GM23338 (cell line): ENCODE measurements at regions not wholly inside any gene's neighbourhood (a gene's known extent, or its start where the extent isn't known, plus 50 kb on each side); places are given as distances from the start of the nearest gene placed in this dataset.

Experiments
- ATAC-seq: fragments of 200-7000 bp; cut with Tn5 transposase; 3 replicates; pipeline ENCODE4 v1.9.1; 2020
- DNase-seq: peaks from one replicate; pipeline ENCODE4 v3.0.0-alpha.2; 2015; ENCODE audit warnings: low spot score
- H2AFZ ChIP-seq: fragments of 200-600 bp; sonication (generic); 2 replicates; pipeline ENCODE4 v1.8.0; 2016; ENCODE audit warnings: antibody characterized with exemption, mild to moderate bottlenecking, moderate library complexity
- H3F3A ChIP-seq: fragments of 200-600 bp; sonication (generic); replicated peaks from 2 replicates; pipeline ENCODE4 v1.8.0; 2017; ENCODE audit warnings: antibody characterized with exemption, mixed run types, low read depth
- H3K27ac ChIP-seq: fragments of 200-600 bp; sonication (generic); 2 replicates; pipeline ENCODE4 v1.6.1; 2016; ENCODE audit warnings: low read depth
- H3K27me3 ChIP-seq: fragments of 200-600 bp; sonication (generic); 2 replicates; pipeline ENCODE4 v1.8.0; 2016; ENCODE audit warnings: mild to moderate bottlenecking, mixed run types, moderate library complexity; ENCODE audit not compliant: insufficient read depth
- H3K36me3 ChIP-seq: fragments of 200-600 bp; sonication (generic); 2 replicates; pipeline ENCODE4 v1.8.0; 2016; ENCODE audit warnings: mild to moderate bottlenecking; ENCODE audit not compliant: insufficient read depth
- H3K4me1 ChIP-seq: fragments of 200-600 bp; sonication (generic); 2 replicates; pipeline ENCODE4 v1.8.0; 2016; ENCODE audit warnings: mild to moderate bottlenecking, moderate library complexity; ENCODE audit not compliant: insufficient read depth
- H3K4me2 ChIP-seq: fragments of 200-600 bp; sonication (generic); 2 replicates; pipeline ENCODE4 v1.7.1; 2017; ENCODE audit warnings: mixed run types
- H3K4me3 ChIP-seq: fragments of 200-600 bp; sonication (generic); 2 replicates; pipeline ENCODE4 v1.6.1; 2016; ENCODE audit warnings: mixed run types
- H3K79me2 ChIP-seq: fragments of 200-600 bp; sonication (generic); replicated peaks from 2 replicates; pipeline ENCODE4 v1.8.0; 2017; ENCODE audit warnings: mild to moderate bottlenecking; ENCODE audit not compliant: insufficient read depth
- H3K9me2 ChIP-seq: fragments of 200-600 bp; sonication (generic); 2 replicates; pipeline ENCODE4 v1.8.0; 2017; ENCODE audit not compliant: insufficient read depth
- H4K20me1 ChIP-seq: fragments of 200-600 bp; sonication (generic); replicated peaks from 2 replicates; pipeline ENCODE4 v1.8.0; 2017; ENCODE audit warnings: mild to moderate bottlenecking; ENCODE audit not compliant: insufficient read depth
- H3K27ac Mint-ChIP-seq: 2 replicates; pipeline ENCODE4 v1.8.0; 2020; ENCODE audit warnings: inconsistent platforms, mild to moderate bottlenecking, moderate library complexity, mixed read lengths
- H3K27me3 Mint-ChIP-seq: 3 replicates; pipeline ENCODE4 v1.8.0; 2022; ENCODE audit warnings: low read depth, mild to moderate bottlenecking, moderate library complexity, mixed read lengths, inconsistent platforms; ENCODE audit not compliant: insufficient read depth, poor library complexity
- H3K36me3 Mint-ChIP-seq: 3 replicates; pipeline ENCODE4 v1.8.0; 2021; ENCODE audit warnings: low read depth, mild to moderate bottlenecking, inconsistent platforms, moderate library complexity, mixed read lengths
- H3K4me1 Mint-ChIP-seq: 3 replicates; pipeline ENCODE4 v1.8.0; 2020; ENCODE audit warnings: mild to moderate bottlenecking, inconsistent platforms, mixed read lengths
- H3K4me3 Mint-ChIP-seq: 3 replicates; pipeline ENCODE4 v1.8.0; 2021; ENCODE audit warnings: moderate library complexity, mild to moderate bottlenecking, inconsistent platforms, mixed read lengths
- H3K9me3 Mint-ChIP-seq: 3 replicates; pipeline ENCODE4 v1.8.0; 2020; ENCODE audit warnings: moderate library complexity, mild to moderate bottlenecking, inconsistent platforms, mixed read lengths
- CREB1 ChIP-seq: fragments of 250-450 bp; sonication (Bioruptor Pico); IDR thresholded peaks from 2 replicates; pipeline ENCODE4 v1.5.0; 2020; ENCODE audit warnings: low read depth, mild to moderate bottlenecking, moderate library complexity
- EZH2 ChIP-seq: fragments of 200-600 bp; sonication (generic); IDR thresholded peaks from one replicate; pipeline ENCODE4 v1.8.0; 2017; ENCODE audit warnings: antibody characterized with exemption, mild to moderate bottlenecking, low read depth; ENCODE audit not compliant: unreplicated experiment
- JUNB ChIP-seq: IDR thresholded peaks from one replicate; pipeline ENCODE4 v1.6.1; 2016; ENCODE audit warnings: antibody characterized with exemption; ENCODE audit not compliant: unreplicated experiment
- NANOG ChIP-seq: IDR thresholded peaks from 2 replicates; pipeline ENCODE4 v1.6.1; 2016; ENCODE audit warnings: antibody characterized with exemption, borderline replicate concordance
- POLR2AphosphoS5 ChIP-seq: IDR thresholded peaks from 2 replicates; pipeline ENCODE4 v1.6.1; 2016; ENCODE audit warnings: antibody characterized with exemption, low read depth
- STAT1 ChIP-seq: IDR thresholded peaks from one replicate; pipeline ENCODE4 v1.6.1; 2016; ENCODE audit warnings: antibody characterized with exemption; ENCODE audit not compliant: unreplicated experiment
- ZNF114 ChIP-seq: fragments of 250-450 bp; sonication (Bioruptor Pico); IDR thresholded peaks from 2 replicates; pipeline ENCODE4 v1.5.0; 2020; ENCODE audit warnings: mild to moderate bottlenecking, moderate library complexity
- ZNF331 ChIP-seq: fragments of 250-450 bp; sonication (Bioruptor Pico); IDR thresholded peaks from 2 replicates; pipeline ENCODE4 v1.5.0; 2020; ENCODE audit warnings: low read depth, mild to moderate bottlenecking, moderate library complexity
- TF ChIP-seq, protein P1 (sequence below): fragments of 250-450 bp; sonication (Bioruptor Pico); IDR thresholded peaks from 2 replicates; pipeline ENCODE4 v1.5.0; 2020; ENCODE audit warnings: mild to moderate bottlenecking, moderate library complexity
- TF ChIP-seq, protein P2 (sequence below), 2 experiments: fragments of 200-600 bp in 1 of 2; sonication (generic) in 1 of 2; conservative IDR thresholded peaks; 2 replicates each; pipeline versions ENCODE4 v1.5.1 to v1.6.1; 2016 to 2017; ENCODE audit warnings: antibody characterized with exemption in 2 of 2, low read depth in 2 of 2, mild to moderate bottlenecking in 2 of 2, moderate library complexity in 1 of 2
- TF ChIP-seq, protein P3 (sequence below): IDR thresholded peaks from one replicate; pipeline ENCODE4 v1.6.1; 2018; ENCODE audit warnings: antibody characterized with exemption; ENCODE audit not compliant: unreplicated experiment
- TF ChIP-seq, protein P4 (sequence below): IDR thresholded peaks from 2 replicates; pipeline ENCODE4 v1.6.1; 2016; ENCODE audit warnings: antibody characterized with exemption

DNA sequence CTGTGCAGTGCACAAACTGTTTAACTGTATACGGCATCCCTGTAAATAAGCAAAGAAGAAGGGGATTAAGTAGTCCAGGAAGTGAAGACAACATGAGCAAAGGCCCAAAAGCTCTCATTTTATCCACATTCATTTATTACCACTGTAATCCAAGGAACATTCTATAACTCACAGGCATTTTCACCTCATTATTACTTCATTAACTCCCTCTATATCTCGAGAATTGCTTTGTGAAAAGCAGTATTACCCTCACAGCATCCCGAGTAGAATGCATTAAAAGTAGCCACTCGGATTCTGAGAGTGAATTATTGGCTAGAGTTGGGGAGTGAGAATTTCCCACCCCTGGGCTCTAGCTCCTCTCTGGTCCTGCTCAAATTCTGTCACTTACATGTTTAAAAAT is 51.0 kb upstream of the CHCHD3 start:
- Histone ChIP-seq H3K36me3 (no peaks in the 10 kb centered on the region), H3K27ac (no peak overlapping the region), H3K4me2 (no peak overlapping the region), H3K4me3 (no peak overlapping the region), H3K4me1 (no peaks in the 10 kb centered on the region), H3F3A (no peaks in the 10 kb centered on the region), H4K20me1 (no peaks in the 10 kb centered on the region; the same call in 1 of the 2 replicates), H3K9me2 (peaks cover 13% of the 10 kb centered on the region; the same call in 1 of the 2 replicates), H3K79me2 (no peaks in the 10 kb centered on the region), H3K27me3 (no peaks in the 10 kb centered on the region), H2AFZ (no peak overlapping the region)
- no peaks in the 10 kb centered on the region; the same call in 1 of the 3 replicates for H3K4me1 Mint-ChIP-seq
- DNase-seq (no peak), ATAC-seq (no peak)
- H3K27ac Mint-ChIP-seq, result no peak overlapping the region
- no peaks in the 10 kb centered on the region for H3K36me3 Mint-ChIP-seq
- H3K9me3 Mint-ChIP-seq, result no peaks in the 10 kb centered on the region
- TF ChIP-seq JUNB, result no peak
- TF ChIP-seq CREB1 (CRISPR knock-in tag), result no peak
- TF ChIP-seq, protein P1, sequence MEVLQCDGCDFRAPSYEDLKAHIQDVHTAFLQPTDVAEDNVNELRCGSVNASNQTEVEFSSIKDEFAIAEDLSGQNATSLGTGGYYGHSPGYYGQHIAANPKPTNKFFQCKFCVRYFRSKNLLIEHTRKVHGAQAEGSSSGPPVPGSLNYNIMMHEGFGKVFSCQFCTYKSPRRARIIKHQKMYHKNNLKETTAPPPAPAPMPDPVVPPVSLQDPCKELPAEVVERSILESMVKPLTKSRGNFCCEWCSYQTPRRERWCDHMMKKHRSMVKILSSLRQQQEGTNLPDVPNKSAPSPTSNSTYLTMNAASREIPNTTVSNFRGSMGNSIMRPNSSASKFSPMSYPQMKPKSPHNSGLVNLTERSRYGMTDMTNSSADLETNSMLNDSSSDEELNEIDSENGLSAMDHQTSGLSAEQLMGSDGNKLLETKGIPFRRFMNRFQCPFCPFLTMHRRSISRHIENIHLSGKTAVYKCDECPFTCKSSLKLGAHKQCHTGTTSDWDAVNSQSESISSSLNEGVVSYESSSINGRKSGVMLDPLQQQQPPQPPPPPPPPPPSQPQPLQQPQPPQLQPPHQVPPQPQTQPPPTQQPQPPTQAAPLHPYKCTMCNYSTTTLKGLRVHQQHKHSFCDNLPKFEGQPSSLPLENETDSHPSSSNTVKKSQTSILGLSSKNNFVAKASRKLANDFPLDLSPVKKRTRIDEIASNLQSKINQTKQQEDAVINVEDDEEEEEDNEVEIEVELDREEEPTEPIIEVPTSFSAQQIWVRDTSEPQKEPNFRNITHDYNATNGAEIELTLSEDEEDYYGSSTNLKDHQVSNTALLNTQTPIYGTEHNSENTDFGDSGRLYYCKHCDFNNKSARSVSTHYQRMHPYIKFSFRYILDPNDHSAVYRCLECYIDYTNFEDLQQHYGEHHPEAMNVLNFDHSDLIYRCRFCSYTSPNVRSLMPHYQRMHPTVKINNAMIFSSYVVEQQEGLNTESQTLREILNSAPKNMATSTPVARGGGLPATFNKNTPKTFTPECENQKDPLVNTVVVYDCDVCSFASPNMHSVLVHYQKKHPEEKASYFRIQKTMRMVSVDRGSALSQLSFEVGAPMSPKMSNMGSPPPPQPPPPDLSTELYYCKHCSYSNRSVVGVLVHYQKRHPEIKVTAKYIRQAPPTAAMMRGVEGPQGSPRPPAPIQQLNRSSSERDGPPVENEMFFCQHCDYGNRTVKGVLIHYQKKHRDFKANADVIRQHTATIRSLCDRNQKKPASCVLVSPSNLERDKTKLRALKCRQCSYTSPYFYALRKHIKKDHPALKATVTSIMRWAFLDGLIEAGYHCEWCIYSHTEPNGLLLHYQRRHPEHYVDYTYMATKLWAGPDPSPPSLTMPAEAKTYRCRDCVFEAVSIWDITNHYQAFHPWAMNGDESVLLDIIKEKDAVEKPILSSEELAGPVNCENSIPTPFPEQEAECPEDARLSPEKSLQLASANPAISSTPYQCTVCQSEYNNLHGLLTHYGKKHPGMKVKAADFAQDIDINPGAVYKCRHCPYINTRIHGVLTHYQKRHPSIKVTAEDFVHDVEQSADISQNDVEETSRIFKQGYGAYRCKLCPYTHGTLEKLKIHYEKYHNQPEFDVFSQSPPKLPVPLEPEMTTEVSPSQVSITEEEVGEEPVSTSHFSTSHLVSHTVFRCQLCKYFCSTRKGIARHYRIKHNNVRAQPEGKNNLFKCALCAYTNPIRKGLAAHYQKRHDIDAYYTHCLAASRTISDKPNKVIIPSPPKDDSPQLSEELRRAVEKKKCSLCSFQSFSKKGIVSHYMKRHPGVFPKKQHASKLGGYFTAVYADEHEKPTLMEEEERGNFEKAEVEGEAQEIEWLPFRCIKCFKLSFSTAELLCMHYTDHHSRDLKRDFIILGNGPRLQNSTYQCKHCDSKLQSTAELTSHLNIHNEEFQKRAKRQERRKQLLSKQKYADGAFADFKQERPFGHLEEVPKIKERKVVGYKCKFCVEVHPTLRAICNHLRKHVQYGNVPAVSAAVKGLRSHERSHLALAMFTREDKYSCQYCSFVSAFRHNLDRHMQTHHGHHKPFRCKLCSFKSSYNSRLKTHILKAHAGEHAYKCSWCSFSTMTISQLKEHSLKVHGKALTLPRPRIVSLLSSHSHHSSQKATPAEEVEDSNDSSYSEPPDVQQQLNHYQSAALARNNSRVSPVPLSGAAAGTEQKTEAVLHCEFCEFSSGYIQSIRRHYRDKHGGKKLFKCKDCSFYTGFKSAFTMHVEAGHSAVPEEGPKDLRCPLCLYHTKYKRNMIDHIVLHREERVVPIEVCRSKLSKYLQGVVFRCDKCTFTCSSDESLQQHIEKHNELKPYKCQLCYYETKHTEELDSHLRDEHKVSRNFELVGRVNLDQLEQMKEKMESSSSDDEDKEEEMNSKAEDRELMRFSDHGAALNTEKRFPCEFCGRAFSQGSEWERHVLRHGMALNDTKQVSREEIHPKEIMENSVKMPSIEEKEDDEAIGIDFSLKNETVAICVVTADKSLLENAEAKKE (CRISPR knock-in tag), result no peak
- no peak for TF ChIP-seq POLR2AphosphoS5
- TF ChIP-seq EZH2, result no peak
- TF ChIP-seq, protein P2, sequence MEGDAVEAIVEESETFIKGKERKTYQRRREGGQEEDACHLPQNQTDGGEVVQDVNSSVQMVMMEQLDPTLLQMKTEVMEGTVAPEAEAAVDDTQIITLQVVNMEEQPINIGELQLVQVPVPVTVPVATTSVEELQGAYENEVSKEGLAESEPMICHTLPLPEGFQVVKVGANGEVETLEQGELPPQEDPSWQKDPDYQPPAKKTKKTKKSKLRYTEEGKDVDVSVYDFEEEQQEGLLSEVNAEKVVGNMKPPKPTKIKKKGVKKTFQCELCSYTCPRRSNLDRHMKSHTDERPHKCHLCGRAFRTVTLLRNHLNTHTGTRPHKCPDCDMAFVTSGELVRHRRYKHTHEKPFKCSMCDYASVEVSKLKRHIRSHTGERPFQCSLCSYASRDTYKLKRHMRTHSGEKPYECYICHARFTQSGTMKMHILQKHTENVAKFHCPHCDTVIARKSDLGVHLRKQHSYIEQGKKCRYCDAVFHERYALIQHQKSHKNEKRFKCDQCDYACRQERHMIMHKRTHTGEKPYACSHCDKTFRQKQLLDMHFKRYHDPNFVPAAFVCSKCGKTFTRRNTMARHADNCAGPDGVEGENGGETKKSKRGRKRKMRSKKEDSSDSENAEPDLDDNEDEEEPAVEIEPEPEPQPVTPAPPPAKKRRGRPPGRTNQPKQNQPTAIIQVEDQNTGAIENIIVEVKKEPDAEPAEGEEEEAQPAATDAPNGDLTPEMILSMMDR (conservative IDR thresholded peaks at IDR 0.05; ENCODE audit: low read depth in 2 of 2), result no peak
- TF ChIP-seq ZNF331 (CRISPR knock-in tag), result no peak
- no peak for TF ChIP-seq STAT1
- TF ChIP-seq NANOG, result no peak
- TF ChIP-seq, protein P3, sequence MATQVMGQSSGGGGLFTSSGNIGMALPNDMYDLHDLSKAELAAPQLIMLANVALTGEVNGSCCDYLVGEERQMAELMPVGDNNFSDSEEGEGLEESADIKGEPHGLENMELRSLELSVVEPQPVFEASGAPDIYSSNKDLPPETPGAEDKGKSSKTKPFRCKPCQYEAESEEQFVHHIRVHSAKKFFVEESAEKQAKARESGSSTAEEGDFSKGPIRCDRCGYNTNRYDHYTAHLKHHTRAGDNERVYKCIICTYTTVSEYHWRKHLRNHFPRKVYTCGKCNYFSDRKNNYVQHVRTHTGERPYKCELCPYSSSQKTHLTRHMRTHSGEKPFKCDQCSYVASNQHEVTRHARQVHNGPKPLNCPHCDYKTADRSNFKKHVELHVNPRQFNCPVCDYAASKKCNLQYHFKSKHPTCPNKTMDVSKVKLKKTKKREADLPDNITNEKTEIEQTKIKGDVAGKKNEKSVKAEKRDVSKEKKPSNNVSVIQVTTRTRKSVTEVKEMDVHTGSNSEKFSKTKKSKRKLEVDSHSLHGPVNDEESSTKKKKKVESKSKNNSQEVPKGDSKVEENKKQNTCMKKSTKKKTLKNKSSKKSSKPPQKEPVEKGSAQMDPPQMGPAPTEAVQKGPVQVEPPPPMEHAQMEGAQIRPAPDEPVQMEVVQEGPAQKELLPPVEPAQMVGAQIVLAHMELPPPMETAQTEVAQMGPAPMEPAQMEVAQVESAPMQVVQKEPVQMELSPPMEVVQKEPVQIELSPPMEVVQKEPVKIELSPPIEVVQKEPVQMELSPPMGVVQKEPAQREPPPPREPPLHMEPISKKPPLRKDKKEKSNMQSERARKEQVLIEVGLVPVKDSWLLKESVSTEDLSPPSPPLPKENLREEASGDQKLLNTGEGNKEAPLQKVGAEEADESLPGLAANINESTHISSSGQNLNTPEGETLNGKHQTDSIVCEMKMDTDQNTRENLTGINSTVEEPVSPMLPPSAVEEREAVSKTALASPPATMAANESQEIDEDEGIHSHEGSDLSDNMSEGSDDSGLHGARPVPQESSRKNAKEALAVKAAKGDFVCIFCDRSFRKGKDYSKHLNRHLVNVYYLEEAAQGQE, result no peak
- no peak for TF ChIP-seq ZNF114
- TF ChIP-seq, protein P4, sequence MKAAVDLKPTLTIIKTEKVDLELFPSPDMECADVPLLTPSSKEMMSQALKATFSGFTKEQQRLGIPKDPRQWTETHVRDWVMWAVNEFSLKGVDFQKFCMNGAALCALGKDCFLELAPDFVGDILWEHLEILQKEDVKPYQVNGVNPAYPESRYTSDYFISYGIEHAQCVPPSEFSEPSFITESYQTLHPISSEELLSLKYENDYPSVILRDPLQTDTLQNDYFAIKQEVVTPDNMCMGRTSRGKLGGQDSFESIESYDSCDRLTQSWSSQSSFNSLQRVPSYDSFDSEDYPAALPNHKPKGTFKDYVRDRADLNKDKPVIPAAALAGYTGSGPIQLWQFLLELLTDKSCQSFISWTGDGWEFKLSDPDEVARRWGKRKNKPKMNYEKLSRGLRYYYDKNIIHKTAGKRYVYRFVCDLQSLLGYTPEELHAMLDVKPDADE, result no peak
- no peaks in the 10 kb centered on the region for H3K27me3 Mint-ChIP-seq
- no peak overlapping the region for H3K4me3 Mint-ChIP-seq
